ENCODE measurements at regions not wholly inside any gene's neighbourhood (a gene's known extent, or its start where the extent isn't known, plus 50 kb on each side); places are given as distances from the start of the nearest gene placed in this dataset.

DNA sequence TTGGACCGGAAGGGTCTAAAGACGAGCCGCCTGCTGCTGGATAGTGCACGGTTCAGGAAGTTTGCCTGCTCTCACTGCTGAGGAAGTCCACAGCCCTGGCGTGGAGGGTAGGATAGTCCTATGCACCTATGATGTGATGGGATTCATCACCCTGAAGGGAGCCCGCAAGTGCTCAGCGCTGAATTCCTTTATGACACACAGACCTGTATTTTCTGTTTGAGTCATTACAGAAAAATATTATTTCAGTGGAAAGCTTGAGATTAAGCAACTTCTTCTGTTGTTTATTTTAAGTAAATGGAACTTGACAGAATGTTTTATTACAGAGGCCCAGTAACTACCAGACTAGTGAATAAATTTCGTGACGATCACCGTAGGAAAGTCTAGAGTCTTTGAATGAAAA lies 123.2 kb downstream of the TRIML1 start:
- TF ChIP-seq, protein P1, sequence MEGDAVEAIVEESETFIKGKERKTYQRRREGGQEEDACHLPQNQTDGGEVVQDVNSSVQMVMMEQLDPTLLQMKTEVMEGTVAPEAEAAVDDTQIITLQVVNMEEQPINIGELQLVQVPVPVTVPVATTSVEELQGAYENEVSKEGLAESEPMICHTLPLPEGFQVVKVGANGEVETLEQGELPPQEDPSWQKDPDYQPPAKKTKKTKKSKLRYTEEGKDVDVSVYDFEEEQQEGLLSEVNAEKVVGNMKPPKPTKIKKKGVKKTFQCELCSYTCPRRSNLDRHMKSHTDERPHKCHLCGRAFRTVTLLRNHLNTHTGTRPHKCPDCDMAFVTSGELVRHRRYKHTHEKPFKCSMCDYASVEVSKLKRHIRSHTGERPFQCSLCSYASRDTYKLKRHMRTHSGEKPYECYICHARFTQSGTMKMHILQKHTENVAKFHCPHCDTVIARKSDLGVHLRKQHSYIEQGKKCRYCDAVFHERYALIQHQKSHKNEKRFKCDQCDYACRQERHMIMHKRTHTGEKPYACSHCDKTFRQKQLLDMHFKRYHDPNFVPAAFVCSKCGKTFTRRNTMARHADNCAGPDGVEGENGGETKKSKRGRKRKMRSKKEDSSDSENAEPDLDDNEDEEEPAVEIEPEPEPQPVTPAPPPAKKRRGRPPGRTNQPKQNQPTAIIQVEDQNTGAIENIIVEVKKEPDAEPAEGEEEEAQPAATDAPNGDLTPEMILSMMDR (IDR thresholded peaks at IDR 0.05; ENCODE audit: insufficient read depth, low read depth, low read length, missing control alignments) = no peak
- no peak overlapping the region for H3K4me3 ChIP-seq (ENCODE audit: low read depth, low read length)

DNA sequence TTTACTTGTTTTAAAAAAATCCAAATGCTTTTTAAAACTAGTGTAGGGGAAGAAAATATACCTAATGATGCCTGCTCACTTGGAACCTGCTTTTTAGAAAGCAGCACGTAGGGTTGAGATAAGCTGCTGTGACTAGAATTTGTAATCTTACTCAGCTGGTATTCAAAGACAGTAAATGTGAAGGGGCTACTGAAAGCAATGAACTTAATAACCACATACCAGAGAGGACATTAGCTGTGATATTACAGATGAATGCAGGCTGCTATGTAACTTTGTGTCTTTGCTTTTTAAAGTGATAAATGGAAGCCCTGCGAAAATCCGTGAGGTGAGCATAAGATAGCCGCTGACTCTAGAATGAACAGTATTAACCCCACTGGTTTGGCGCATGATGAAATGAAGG lies 124.1 kb downstream of the TRIML1 start:
- TF ChIP-seq, protein P1 (IDR thresholded peaks at IDR 0.05; ENCODE audit: insufficient read depth, low read depth, low read length, missing control alignments) = no peak
- no peak overlapping the region for H3K4me3 ChIP-seq (ENCODE audit: low read depth, low read length)
- DNase-seq (ENCODE audit: low read depth) = no peak

More for the DNA sequence above, 123.2 kb downstream of the TRIML1 start:
- no peak for DNase-seq (ENCODE audit: low read depth)

DNA sequence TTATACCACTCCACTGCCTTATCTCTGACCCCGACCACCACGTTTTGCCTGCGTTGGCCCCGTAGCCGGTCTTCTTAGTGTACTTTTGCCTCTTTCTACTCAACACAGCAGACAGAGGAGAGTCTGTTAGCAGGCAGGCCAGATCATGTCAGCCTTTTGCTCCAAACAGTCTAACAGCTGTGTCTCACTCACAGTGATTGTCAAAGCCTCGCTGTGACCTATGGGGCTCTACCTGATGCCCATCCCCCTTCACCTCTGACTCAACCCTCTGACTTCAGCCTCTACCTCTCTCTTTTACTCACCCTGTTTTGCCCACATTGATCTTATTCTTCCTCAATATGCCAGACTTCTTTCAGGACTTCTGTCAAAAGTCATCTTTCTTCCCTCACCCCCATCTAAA lies 127.1 kb downstream of the TRIML1 start:
- no peak overlapping the region for H3K4me3 ChIP-seq (ENCODE audit: low read depth, low read length)
- DNase-seq (ENCODE audit: low read depth) = no peak
- TF ChIP-seq, protein P1 (IDR thresholded peaks at IDR 0.05; ENCODE audit: insufficient read depth, low read depth, low read length, missing control alignments) = no peak

DNA sequence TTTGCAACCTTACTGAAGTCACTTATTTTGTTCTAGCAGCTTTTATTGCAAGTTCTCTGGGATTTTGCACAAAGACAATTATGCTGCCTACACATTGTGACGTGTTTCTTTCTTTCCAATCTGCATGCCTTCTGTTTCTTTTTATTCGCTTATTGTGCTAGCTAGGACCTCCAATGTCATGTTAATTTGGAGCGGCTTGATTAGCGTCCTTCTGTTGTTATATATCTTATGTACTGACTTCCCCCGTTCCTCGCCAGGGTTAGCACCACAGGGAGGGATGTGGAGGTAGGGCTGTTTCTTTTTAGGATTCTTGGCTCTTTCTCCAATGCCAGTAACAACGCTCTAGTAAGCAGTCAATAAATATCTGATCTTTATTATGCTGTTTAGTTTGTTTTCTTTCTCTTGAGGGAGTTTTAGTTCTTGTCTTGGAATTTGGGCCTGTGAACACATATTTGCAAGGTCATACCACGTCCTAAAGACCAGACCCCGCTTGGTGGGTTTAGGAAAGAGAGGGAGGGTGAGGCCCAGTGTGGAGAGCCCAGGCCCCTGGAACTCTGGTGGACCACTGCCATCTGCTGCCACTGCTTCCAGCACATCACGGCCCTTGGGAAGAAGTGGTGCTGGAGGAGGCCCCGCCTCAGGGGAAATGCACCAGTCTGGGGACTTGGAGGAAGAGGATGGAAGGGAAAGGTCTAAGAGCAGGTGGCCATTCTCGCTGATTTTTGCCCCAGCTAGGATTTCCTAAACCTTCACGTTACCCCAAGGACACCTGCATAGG lies 129.1 kb downstream of the TRIML1 start:
- no peak overlapping the region for H3K4me3 ChIP-seq (ENCODE audit: low read depth, low read length)
- TF ChIP-seq, protein P1 (IDR thresholded peaks at IDR 0.05; ENCODE audit: insufficient read depth, low read depth, low read length, missing control alignments) = no peak
- DNase-seq (ENCODE audit: low read depth) = no peak

DNA sequence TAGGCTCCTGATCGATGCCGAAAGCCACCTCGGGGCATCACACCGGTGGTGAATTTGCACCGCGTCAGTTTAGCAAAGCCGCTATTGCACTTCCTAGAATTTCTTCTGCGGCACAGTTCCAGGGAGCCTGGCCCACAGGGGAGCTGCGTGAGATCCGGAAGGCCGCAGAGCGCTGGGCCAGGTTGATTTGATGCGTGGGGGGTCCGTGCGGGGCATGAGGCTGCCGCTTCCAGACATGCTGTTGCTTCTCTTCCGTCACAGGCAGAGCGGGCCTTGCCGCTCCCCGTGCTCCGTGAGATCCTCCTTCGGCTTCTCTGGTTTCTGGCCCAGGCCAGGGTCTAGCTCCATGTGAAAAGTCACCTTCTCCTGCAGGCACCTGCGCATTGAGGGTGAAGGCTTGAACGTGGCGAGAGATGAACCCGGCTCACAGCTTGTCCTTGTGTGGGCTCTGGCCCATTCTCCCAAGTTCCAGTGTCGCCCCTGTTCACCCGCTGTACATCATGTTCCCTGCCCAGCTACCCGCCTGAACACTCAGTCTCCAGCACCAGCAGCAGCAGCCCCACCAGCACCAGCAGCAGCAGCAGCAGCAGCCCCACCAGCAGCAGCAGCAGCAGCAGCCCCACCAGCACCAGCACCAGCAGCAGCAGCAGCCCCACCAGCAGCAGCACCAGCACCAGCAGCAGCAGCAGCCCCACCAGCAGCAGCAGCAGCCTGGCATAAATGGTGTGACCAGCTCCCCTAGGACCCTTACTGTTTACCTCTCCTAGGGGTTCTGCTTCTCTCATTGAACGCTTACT lies 131.2 kb downstream of the TRIML1 start:
- DNase-seq (ENCODE audit: low read depth) = no peak
- TF ChIP-seq, protein P1 (IDR thresholded peaks at IDR 0.05; ENCODE audit: insufficient read depth, low read depth, low read length, missing control alignments) = no peak
- H3K4me3 ChIP-seq (ENCODE audit: low read depth, low read length) = no peak overlapping the region

DNA sequence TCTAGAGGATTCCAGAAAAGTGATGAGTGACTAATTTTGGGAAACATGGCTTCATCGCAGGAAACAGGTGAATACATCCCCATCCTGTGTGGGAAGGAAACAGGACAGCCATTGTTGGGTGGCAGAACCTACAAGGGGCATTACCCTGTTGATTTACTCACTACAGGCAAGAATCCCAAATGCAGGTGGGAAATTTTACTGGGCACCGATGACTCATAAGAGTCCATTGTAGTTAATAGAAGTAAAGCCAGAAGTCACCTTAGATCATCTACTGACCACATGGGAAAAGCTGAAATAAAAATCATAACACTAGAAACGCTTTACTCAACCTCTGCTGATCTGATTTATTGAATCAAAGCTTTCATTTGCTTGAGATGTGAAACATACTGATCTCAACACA lies 136.4 kb downstream of the TRIML1 start:
- no peak for DNase-seq (ENCODE audit: low read depth)
- H3K4me3 ChIP-seq (ENCODE audit: low read depth, low read length) = no peak overlapping the region
- TF ChIP-seq, protein P1 (IDR thresholded peaks at IDR 0.05; ENCODE audit: insufficient read depth, low read depth, low read length, missing control alignments) = no peak
